ENCODE measurements at regions not wholly inside any gene's neighbourhood (a gene's known extent, or its start where the extent isn't known, plus 50 kb on each side); places are given as distances from the start of the nearest gene placed in this dataset.

DNA sequence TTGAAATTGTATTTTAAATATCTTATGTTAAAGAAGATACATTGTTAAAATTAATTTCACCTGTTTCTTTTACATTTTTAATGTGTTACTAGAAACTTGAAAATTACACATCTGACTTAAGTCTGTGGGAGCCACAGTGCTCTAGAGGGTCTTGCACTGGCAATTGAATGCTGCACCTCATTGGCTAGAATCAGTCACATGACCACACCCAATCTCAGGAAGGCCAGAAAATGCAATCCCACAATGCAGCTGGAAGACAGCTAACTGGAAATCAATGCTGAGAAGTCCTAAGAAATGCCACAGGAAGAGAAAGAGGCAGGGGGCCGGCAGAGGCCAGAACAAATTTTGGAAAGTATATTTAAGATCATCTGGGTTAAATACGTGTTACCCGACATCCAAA, 189.2 kb upstream of the POU3F3 start:
- H3K4me3 ChIP-seq (replicated peaks; ENCODE audit: insufficient read depth, low read length): no peak overlapping the region
- no peaks in the 10 kb centered on the region for H3K27me3 ChIP-seq (ENCODE audit: insufficient read depth, poor library complexity, severe bottlenecking)
- TF ChIP-seq, protein P1, sequence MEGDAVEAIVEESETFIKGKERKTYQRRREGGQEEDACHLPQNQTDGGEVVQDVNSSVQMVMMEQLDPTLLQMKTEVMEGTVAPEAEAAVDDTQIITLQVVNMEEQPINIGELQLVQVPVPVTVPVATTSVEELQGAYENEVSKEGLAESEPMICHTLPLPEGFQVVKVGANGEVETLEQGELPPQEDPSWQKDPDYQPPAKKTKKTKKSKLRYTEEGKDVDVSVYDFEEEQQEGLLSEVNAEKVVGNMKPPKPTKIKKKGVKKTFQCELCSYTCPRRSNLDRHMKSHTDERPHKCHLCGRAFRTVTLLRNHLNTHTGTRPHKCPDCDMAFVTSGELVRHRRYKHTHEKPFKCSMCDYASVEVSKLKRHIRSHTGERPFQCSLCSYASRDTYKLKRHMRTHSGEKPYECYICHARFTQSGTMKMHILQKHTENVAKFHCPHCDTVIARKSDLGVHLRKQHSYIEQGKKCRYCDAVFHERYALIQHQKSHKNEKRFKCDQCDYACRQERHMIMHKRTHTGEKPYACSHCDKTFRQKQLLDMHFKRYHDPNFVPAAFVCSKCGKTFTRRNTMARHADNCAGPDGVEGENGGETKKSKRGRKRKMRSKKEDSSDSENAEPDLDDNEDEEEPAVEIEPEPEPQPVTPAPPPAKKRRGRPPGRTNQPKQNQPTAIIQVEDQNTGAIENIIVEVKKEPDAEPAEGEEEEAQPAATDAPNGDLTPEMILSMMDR (IDR thresholded peaks at IDR 0.05; ENCODE audit: insufficient read depth, low read length): no peak
- no peak for TF ChIP-seq SPI1 (IDR thresholded peaks at IDR 0.05; ENCODE audit: borderline replicate concordance, low read depth)
- TF ChIP-seq GABPA (IDR thresholded peaks at IDR 0.05; ENCODE audit: low read depth): no peak
- no peak for TF ChIP-seq POLR2AphosphoS5 (IDR thresholded peaks at IDR 0.05; ENCODE audit: low read depth)
- TF ChIP-seq, protein P2, sequence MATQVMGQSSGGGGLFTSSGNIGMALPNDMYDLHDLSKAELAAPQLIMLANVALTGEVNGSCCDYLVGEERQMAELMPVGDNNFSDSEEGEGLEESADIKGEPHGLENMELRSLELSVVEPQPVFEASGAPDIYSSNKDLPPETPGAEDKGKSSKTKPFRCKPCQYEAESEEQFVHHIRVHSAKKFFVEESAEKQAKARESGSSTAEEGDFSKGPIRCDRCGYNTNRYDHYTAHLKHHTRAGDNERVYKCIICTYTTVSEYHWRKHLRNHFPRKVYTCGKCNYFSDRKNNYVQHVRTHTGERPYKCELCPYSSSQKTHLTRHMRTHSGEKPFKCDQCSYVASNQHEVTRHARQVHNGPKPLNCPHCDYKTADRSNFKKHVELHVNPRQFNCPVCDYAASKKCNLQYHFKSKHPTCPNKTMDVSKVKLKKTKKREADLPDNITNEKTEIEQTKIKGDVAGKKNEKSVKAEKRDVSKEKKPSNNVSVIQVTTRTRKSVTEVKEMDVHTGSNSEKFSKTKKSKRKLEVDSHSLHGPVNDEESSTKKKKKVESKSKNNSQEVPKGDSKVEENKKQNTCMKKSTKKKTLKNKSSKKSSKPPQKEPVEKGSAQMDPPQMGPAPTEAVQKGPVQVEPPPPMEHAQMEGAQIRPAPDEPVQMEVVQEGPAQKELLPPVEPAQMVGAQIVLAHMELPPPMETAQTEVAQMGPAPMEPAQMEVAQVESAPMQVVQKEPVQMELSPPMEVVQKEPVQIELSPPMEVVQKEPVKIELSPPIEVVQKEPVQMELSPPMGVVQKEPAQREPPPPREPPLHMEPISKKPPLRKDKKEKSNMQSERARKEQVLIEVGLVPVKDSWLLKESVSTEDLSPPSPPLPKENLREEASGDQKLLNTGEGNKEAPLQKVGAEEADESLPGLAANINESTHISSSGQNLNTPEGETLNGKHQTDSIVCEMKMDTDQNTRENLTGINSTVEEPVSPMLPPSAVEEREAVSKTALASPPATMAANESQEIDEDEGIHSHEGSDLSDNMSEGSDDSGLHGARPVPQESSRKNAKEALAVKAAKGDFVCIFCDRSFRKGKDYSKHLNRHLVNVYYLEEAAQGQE (IDR thresholded peaks at IDR 0.05; ENCODE audit: insufficient replicate concordance, low read depth): no peak
- no peak overlapping the region for H3K27ac ChIP-seq (replicated peaks)
- DNase-seq (ENCODE audit: low read depth in 1 of 2, low spot score in 1 of 2): no peak

DNA sequence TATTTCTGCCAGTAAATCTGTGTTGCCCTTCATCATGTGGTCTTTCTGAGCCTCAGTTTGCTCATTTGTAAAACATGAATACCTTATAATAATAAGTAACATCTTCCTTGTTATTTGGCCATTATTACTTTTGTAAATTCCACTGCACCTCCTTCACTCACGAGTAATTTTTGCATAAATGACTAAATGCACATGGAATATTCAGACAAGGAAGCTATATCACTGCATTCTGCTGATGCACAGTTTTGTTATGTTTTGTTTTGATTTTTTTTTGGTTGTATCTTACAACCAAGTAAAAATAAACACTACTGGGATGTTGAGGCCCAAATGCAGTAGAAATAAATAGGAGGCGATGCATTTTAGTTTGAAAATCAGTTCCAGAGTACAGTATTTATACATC, 185.3 kb upstream of the POU3F3 start:
- H3K27me3 ChIP-seq (ENCODE audit: insufficient read depth, poor library complexity, severe bottlenecking): no peaks in the 10 kb centered on the region
- no peak overlapping the region for H3K27ac ChIP-seq (replicated peaks)
- no peak overlapping the region for H3K4me3 ChIP-seq (replicated peaks; ENCODE audit: insufficient read depth, low read length)
- DNase-seq (ENCODE audit: low read depth in 1 of 2, low spot score in 1 of 2): no peak
- TF ChIP-seq POLR2AphosphoS5 (IDR thresholded peaks at IDR 0.05; ENCODE audit: low read depth): no peak
- TF ChIP-seq, protein P1 (IDR thresholded peaks at IDR 0.05; ENCODE audit: insufficient read depth, low read length): no peak
- no peak for TF ChIP-seq GABPA (IDR thresholded peaks at IDR 0.05; ENCODE audit: low read depth)
- TF ChIP-seq SPI1 (IDR thresholded peaks at IDR 0.05; ENCODE audit: borderline replicate concordance, low read depth): no peak
- TF ChIP-seq, protein P2 (IDR thresholded peaks at IDR 0.05; ENCODE audit: insufficient replicate concordance, low read depth): no peak

DNA sequence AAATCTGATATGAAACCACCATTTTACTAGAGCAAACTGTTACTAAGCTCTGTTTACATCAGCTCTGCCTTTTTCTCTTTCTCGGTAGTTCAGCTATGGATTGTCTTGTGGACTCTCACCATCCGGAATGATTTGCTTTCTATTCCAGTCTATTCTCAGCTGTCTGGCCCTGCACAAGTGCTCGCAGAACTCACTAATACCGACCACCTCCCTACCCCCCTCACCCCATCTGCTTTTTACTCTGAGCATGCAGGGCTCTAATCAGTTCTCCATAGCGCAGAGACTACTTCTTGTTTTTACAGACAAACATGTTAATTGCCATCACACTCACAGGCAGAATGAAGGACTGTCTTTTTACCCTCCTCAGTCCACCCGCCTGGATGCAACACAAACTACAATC, 180.7 kb upstream of the POU3F3 start:
- Histone ChIP-seq H3K27me3 (ENCODE audit: insufficient read depth, poor library complexity, severe bottlenecking) (no peaks in the 10 kb centered on the region), H3K4me3 (replicated peaks; ENCODE audit: insufficient read depth, low read length) (no peak overlapping the region), H3K27ac (replicated peaks) (no peak overlapping the region)
- no peak for DNase-seq (ENCODE audit: low read depth in 1 of 2, low spot score in 1 of 2)
- TF ChIP-seq, protein P1 (IDR thresholded peaks at IDR 0.05; ENCODE audit: insufficient read depth, low read length): no peak
- TF ChIP-seq POLR2AphosphoS5 (IDR thresholded peaks at IDR 0.05; ENCODE audit: low read depth) (no peak), GABPA (IDR thresholded peaks at IDR 0.05; ENCODE audit: low read depth) (no peak), SPI1 (IDR thresholded peaks at IDR 0.05; ENCODE audit: borderline replicate concordance, low read depth) (no peak)
- TF ChIP-seq, protein P2 (IDR thresholded peaks at IDR 0.05; ENCODE audit: insufficient replicate concordance, low read depth): no peak

Data from HL-60 (cell line).